Fibroblast of skin of left quadriceps (primary cell): ENCODE measurements at regions not wholly inside any gene's neighbourhood (a gene's known extent, or its start where the extent isn't known, plus 50 kb on each side); places are given as distances from the start of the nearest gene placed in this dataset.

ENCODE experiments used
- DNase-seq, 2 experiments: peaks; one replicate each; pipeline ENCODE4 v3.0.0-alpha.2; 2013; ENCODE audit warnings: low read depth in 2 of 2

DNA sequence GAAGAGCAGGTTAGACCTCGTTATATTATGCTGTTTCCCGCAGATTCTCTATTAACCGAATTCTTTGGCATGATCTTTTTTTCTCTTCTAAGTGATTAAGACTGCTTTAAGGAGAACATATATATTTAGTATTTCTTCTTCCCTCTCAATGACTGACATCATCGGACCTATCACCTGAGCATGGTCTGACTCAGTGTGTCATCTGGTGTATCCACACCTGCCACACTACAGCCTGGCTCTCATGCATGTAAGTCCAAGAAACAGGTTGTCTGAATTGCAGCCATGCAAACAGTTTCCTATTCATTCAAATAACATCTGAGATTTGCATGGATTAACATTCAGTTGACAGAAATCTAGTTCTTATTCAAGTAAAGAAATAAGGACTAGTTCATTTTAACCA is 55.1 kb upstream of the CWC22 start:
- DNase-seq: no peak

- DNase-seq: no peak
Observed at GRCh38 chr2:180061546-180061945, 54.4 kb upstream of the CWC22 start.

DNA sequence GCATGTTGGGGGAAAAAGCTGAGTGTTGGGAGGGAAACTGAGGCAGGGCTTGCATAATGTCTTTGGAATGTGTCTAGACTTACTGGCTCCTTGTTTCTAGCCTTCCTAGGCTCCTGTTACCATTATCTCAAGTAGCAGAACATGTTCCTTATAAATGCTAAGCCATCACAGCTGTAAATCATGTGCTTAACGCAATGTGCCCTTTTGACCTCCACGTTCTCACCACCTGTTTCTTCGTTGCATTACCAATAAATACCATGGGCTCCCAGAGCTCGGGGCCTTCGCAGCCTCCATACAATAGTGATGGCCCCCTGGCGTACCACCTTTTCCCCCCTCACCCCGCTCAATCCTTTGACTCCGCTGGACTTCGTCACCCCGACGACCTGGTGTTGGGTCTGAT is 54.0 kb upstream of the CWC22 start:
- DNase-seq: no peak

- DNase-seq: no peak
Observed at GRCh38 chr2:180058993-180059392, 51.9 kb upstream of the CWC22 start.

- DNase-seq: no peak
Observed at GRCh38 chr2:180057706-180058412, 50.8 kb upstream of the CWC22 start.
